HCT116 (cell line): ENCODE measurements at regions not wholly inside any gene's neighbourhood (a gene's known extent, or its start where the extent isn't known, plus 50 kb on each side); places are given as distances from the start of the nearest gene placed in this dataset.

ENCODE experiments used
- ATAC-seq: fragments of 200-7000 bp; cut with Tn5 transposase; 2 replicates; pipeline ENCODE4 v1.9.1; 2020; ENCODE audit warnings: mild to moderate bottlenecking, moderate library complexity
- BruUV-seq: library from RNA; stranded (reverse); fragments of 400-500 nt; replicated peaks from 2 replicates; lab custom pipeline; 2021; lab: Mats Ljungman, UMichigan
- CTCF ChIA-PET: fragments of 300-600 bp; sonication (Branson Sonifier 250); formaldehyde crosslinking; loops from one replicate; lab custom pipeline; 2021; ENCODE audit warnings: antibody characterized with exemption; lab: Charles Lee
- POLR2A ChIA-PET: fragments of 300-600, 350-600 bp; sonication (Branson Sonifier 250); formaldehyde crosslinking; loops from one replicate; lab custom pipeline; 2021; ENCODE audit warnings: antibody characterized with exemption; lab: Charles Lee
- RAD21 ChIA-PET, 2 experiments: fragments of 300-600 bp; sonication (Branson Sonifier 250); formaldehyde crosslinking; loops; one replicate each; lab custom pipeline; 2023; ENCODE audit warnings: low total read pairs in 2 of 2; ENCODE audit not compliant: uncharacterized antibody in 2 of 2, unreplicated experiment in 2 of 2, low non-redundant PET in 1 of 2; lab: Charles Lee
- DNase-seq: peaks from one replicate; pipeline ENCODE4 v3.0.0-alpha.2; 2010; ENCODE audit warnings: low read depth, low spot score
- H2AFZ ChIP-seq: fragments of 200-600 bp; shearing (Covaris generic), sonication (generic); 2 replicates; pipeline ENCODE4 v1.6.1; 2017; ENCODE audit warnings: low read depth, mixed run types, mixed read lengths, antibody characterized with exemption, low read length; ENCODE audit not compliant: poor library complexity, severe bottlenecking
- H3K27ac ChIP-seq: 2 replicates; pipeline ENCODE4 v1.5.1; 2012; ENCODE audit warnings: low read depth, low read length
- H3K27me3 ChIP-seq: fragments of 200-600 bp; sonication (generic); 2 replicates; pipeline ENCODE4 v1.6.1; 2016; ENCODE audit warnings: mixed run types, low read length, mixed read lengths; ENCODE audit not compliant: insufficient read depth
- H3K36me3 ChIP-seq, 2 experiments: fragments of 200-500 bp in 1 of 2; fragments of 200-600 bp in 1 of 2; sonication (Bioruptor generic) in 1 of 2; sonication (generic) in 1 of 2; 2 replicates each; pipeline versions ENCODE4 v1.5.1 to v1.6.1; 2014 to 2016; ENCODE audit warnings: low read length in 2 of 2, inconsistent platforms in 1 of 2, mixed read lengths in 1 of 2, mixed run types in 1 of 2; ENCODE audit not compliant: insufficient read depth in 2 of 2, control insufficient read depth in 1 of 2
- H3K4me1 ChIP-seq, 2 experiments: fragments of 200-600 bp in 1 of 2; sonication (generic) in 1 of 2; 2 replicates each; pipeline versions ENCODE4 v1.5.1 to v1.6.1; 2012 to 2017; ENCODE audit warnings: low read length in 2 of 2, inconsistent platforms in 1 of 2, mild to moderate bottlenecking in 1 of 2, mixed read lengths in 1 of 2, mixed run types in 1 of 2, moderate library complexity in 1 of 2; ENCODE audit not compliant: insufficient read depth in 2 of 2, control insufficient read depth in 1 of 2
- H3K4me2 ChIP-seq: fragments of 200-600 bp; sonication (generic); 2 replicates; pipeline ENCODE4 v1.6.1; 2017; ENCODE audit warnings: mixed run types, low read length, mixed read lengths
- H3K4me3 ChIP-seq, 2 experiments: fragments of 200-600 bp in 1 of 2; sonication (generic) in 1 of 2; replicated peaks in 1 of 2; 2 replicates each; pipeline ENCODE4 v1.5.1; 2011 to 2016; ENCODE audit warnings: low read length in 2 of 2, control low read depth in 1 of 2, low read depth in 1 of 2, mild to moderate bottlenecking in 1 of 2, mixed read lengths in 1 of 2, mixed run types in 1 of 2
- H3K79me2 ChIP-seq: fragments of 200-600 bp; sonication (generic); 2 replicates; pipeline ENCODE4 v1.6.1; 2017; ENCODE audit warnings: mild to moderate bottlenecking, mixed run types, low read length, moderate library complexity, mixed read lengths; ENCODE audit not compliant: insufficient read depth
- H3K9ac ChIP-seq: fragments of 200-600 bp; sonication (generic); 2 replicates; pipeline ENCODE4 v1.6.1; 2016; ENCODE audit warnings: low read length, mixed read lengths
- H3K9me2 ChIP-seq: fragments of 200-600 bp; sonication (generic), shearing (Covaris generic); 2 replicates; pipeline ENCODE4 v1.6.1; 2017; ENCODE audit warnings: mixed run types, mild to moderate bottlenecking, moderate library complexity; ENCODE audit not compliant: insufficient read depth
- H3K9me3 ChIP-seq, 2 experiments: fragments of 200-500 bp in 1 of 2; fragments of 200-600 bp in 1 of 2; sonication (Bioruptor generic) in 1 of 2; sonication (generic) in 1 of 2; 2 replicates each; pipeline ENCODE4 v1.6.1; 2014 to 2017; ENCODE audit warnings: low read length in 2 of 2, mixed read lengths in 2 of 2, inconsistent platforms in 1 of 2, low read depth in 1 of 2, mild to moderate bottlenecking in 1 of 2, mixed run types in 1 of 2, moderate library complexity in 1 of 2; ENCODE audit not compliant: control insufficient read depth in 1 of 2, insufficient read depth in 1 of 2
- H4K20me1 ChIP-seq: fragments of 200-600 bp; sonication (generic), shearing (Covaris generic); 2 replicates; pipeline ENCODE4 v1.6.1; 2017; ENCODE audit warnings: mixed run types, mild to moderate bottlenecking, moderate library complexity; ENCODE audit not compliant: insufficient read depth
- ATF3 ChIP-seq: IDR thresholded peaks from 2 replicates; pipeline ENCODE4 v1.6.1; 2012
- CEBPB ChIP-seq: IDR thresholded peaks from 2 replicates; pipeline ENCODE4 v1.6.1; 2012; ENCODE audit warnings: low read depth
- CTCF ChIP-seq, 3 experiments: fragments of 200-600 bp in 1 of 3; sonication (generic) in 1 of 3; IDR thresholded peaks in 2 of 3; conservative IDR thresholded peaks in 1 of 3; 2 replicates each; pipeline ENCODE4 v1.5.1; 2012 to 2017; ENCODE audit warnings: low read depth in 2 of 3, low read length in 2 of 3, antibody characterized with exemption in 1 of 3, borderline replicate concordance in 1 of 3, control low read depth in 1 of 3, mild to moderate bottlenecking in 1 of 3, mixed read lengths in 1 of 3, mixed run types in 1 of 3, moderate library complexity in 1 of 3; ENCODE audit not compliant: insufficient read depth in 1 of 3
- EZH2 ChIP-seq: fragments of 200-600 bp; sonication (generic); IDR thresholded peaks from 2 replicates; pipeline ENCODE4 v1.6.1; 2017; ENCODE audit warnings: antibody characterized with exemption, mixed run types
- EZH2phosphoT487 ChIP-seq: fragments of 200-600 bp; IDR thresholded peaks from 2 replicates; pipeline ENCODE4 v1.6.1; 2018; ENCODE audit warnings: antibody characterized with exemption, borderline replicate concordance
- FOSL1 ChIP-seq: IDR thresholded peaks from 2 replicates; pipeline ENCODE4 v1.6.1; 2012; ENCODE audit warnings: low read depth
- POLR2A ChIP-seq: IDR thresholded peaks from 2 replicates; pipeline ENCODE4 v1.7.0; 2011; ENCODE audit warnings: borderline replicate concordance; ENCODE audit not compliant: insufficient read depth, insufficient read length; ENCODE audit errors: extremely low read depth
- POLR2AphosphoS5 ChIP-seq: IDR thresholded peaks from 2 replicates; pipeline ENCODE4 v1.6.1; 2011; ENCODE audit warnings: mild to moderate bottlenecking, low read depth, low read length, moderate library complexity
- RAD21 ChIP-seq: IDR thresholded peaks from 2 replicates; pipeline ENCODE4 v1.6.1; 2012; ENCODE audit warnings: low read depth, mild to moderate bottlenecking
- SIN3A ChIP-seq: IDR thresholded peaks from 2 replicates; pipeline ENCODE4 v1.6.1; 2012; ENCODE audit warnings: low read depth
- SRF ChIP-seq: IDR thresholded peaks from 2 replicates; pipeline ENCODE4 v1.6.1; 2012; ENCODE audit warnings: low read depth
- TCF7L2 ChIP-seq: IDR thresholded peaks from 2 replicates; pipeline ENCODE4 v1.7.0; 2011; ENCODE audit warnings: borderline replicate concordance, inconsistent platforms; ENCODE audit not compliant: insufficient read depth, insufficient read length; ENCODE audit errors: extremely low read depth
- ZBTB33 ChIP-seq: IDR thresholded peaks from 2 replicates; pipeline ENCODE4 v1.6.1; 2011; ENCODE audit warnings: mild to moderate bottlenecking, low read length, moderate library complexity; ENCODE audit not compliant: insufficient replicate concordance; ENCODE audit errors: extremely low read depth
- ZFX ChIP-seq: fragments of 450-650 bp; IDR thresholded peaks from 2 replicates; pipeline ENCODE4 v1.6.1; 2017
- intact Hi-C: fragments of 100-400 bp; cut with micrococcal nuclease; formaldehyde crosslinking; loops from 2 replicates; pipeline ENCODE4 v1.10.0; 2022

GRCh38 chr18:47441914-47442313 is 190.5 kb upstream of the SKOR2 start (continued):
- no peak for TF ChIP-seq RAD21

GRCh38 chr18:47438001-47438400 is 186.5 kb upstream of the SKOR2 start:
- Histone ChIP-seq H3K4me2 (no peak overlapping the region), H3K36me3 (no peaks in the 10 kb centered on the region), H3K27ac (no peak overlapping the region), H3K4me3 (no peak overlapping the region), H3K79me2 (no peaks in the 10 kb centered on the region), H3K9ac (no peak overlapping the region), H3K9me3 (no peaks in the 10 kb centered on the region), H3K9me2 (no peaks in the 10 kb centered on the region), H2AFZ (no peak overlapping the region), H3K27me3 (peaks cover 70% of the 10 kb centered on the region), H3K4me1 (no peaks in the 10 kb centered on the region), H4K20me1 (no peaks in the 10 kb centered on the region)
- RAD21 ChIA-PET = no interaction called here
- POLR2A ChIA-PET = no interaction called here
- BruUV-seq = no TSS peak
- ATAC-seq (no peak), DNase-seq (no peak)
- TF ChIP-seq RAD21 = no peak
- CTCF ChIA-PET = no interaction called here
- intact Hi-C loops = no loop called here

GRCh38 chr18:47436871-47437270 is 185.4 kb upstream of the SKOR2 start:
- Histone ChIP-seq H3K9me3 (no peaks in the 10 kb centered on the region), H3K27ac (no peak overlapping the region), H3K27me3 (peaks cover 73% of the 10 kb centered on the region), H3K9me2 (no peaks in the 10 kb centered on the region), H3K4me2 (no peak overlapping the region), H3K4me1 (no peaks in the 10 kb centered on the region), H3K9ac (no peak overlapping the region), H4K20me1 (no peaks in the 10 kb centered on the region), H3K4me3 (no peak overlapping the region), H2AFZ (no peak overlapping the region), H3K36me3 (no peaks in the 10 kb centered on the region), H3K79me2 (no peaks in the 10 kb centered on the region)
- POLR2A ChIA-PET = no interaction called here
- ATAC-seq (no peak), DNase-seq (no peak)
- no TSS peak for BruUV-seq
- RAD21 ChIA-PET = no interaction called here
- CTCF ChIA-PET = no interaction called here
- TF ChIP-seq ZBTB33 = no peak
- no peak for TF ChIP-seq CEBPB
- no peak for TF ChIP-seq ZFX
- no peak for TF ChIP-seq CTCF (IDR thresholded peaks at IDR 0.05 in 2 of 3, conservative IDR thresholded peaks at IDR 0.05 in 1 of 3; ENCODE audit: borderline replicate concordance in 1 of 3, insufficient read depth in 1 of 3, low read depth in 2 of 3, low read length in 2 of 3)
- no peak for TF ChIP-seq POLR2AphosphoS5
- no peak for TF ChIP-seq TCF7L2
- TF ChIP-seq EZH2 = no peak
- no peak for TF ChIP-seq RAD21
- no peak for TF ChIP-seq SRF
- no peak for TF ChIP-seq SIN3A
- no peak for TF ChIP-seq FOSL1
- TF ChIP-seq EZH2phosphoT487 = no peak
- TF ChIP-seq ATF3 = no peak
- no peak for TF ChIP-seq POLR2A
- intact Hi-C loops = no loop called here
